Neural cell (in vitro differentiated cells): ENCODE measurements at regions not wholly inside any gene's neighbourhood (a gene's known extent, or its start where the extent isn't known, plus 50 kb on each side); places are given as distances from the start of the nearest gene placed in this dataset.

Experiments used
- CTCF ChIP-seq: fragments of 450-650 bp; IDR thresholded peaks from 2 replicates; pipeline ENCODE4 v1.5.1; 2014; ENCODE audit warnings: antibody characterized with exemption, mild to moderate bottlenecking, moderate library complexity; ENCODE audit not compliant: poor library complexity, severe bottlenecking
- EP300 ChIP-seq: fragments of 450-650 bp; conservative IDR thresholded peaks from 2 replicates; pipeline ENCODE4 v1.6.1; 2014; ENCODE audit warnings: antibody characterized with exemption, mild to moderate bottlenecking, moderate library complexity; ENCODE audit not compliant: poor library complexity, severe bottlenecking
- EZH2 ChIP-seq: fragments of 200-600, 300-800 bp; shearing (Covaris generic), sonication (generic); IDR thresholded peaks from 2 replicates; pipeline ENCODE4 v1.6.1; 2014; ENCODE audit warnings: antibody characterized with exemption, low read length, borderline replicate concordance, mild to moderate bottlenecking; ENCODE audit not compliant: insufficient read depth, poor library complexity, severe bottlenecking
- MXI1 ChIP-seq: fragments of 450-650 bp; conservative IDR thresholded peaks from 2 replicates; pipeline ENCODE4 v1.6.1; 2014; ENCODE audit warnings: antibody characterized with exemption, mild to moderate bottlenecking; ENCODE audit not compliant: poor library complexity, severe bottlenecking
- POLR2AphosphoS5 ChIP-seq: IDR thresholded peaks from 2 replicates; pipeline ENCODE4 v1.6.1; 2012
- RAD21 ChIP-seq: fragments of 450-650 bp; conservative IDR thresholded peaks from 2 replicates; pipeline ENCODE4 v1.6.1; 2014; ENCODE audit warnings: antibody characterized with exemption, mild to moderate bottlenecking, moderate library complexity
- REST ChIP-seq: IDR thresholded peaks from 2 replicates; pipeline ENCODE4 v1.6.1; 2012; ENCODE audit warnings: borderline replicate concordance
- TAF1 ChIP-seq: IDR thresholded peaks from 2 replicates; pipeline ENCODE4 v1.6.1; 2012; ENCODE audit warnings: low read depth

GRCh38 chr17:65473363-65473762 lies 88.1 kb downstream of the AXIN2 start:
- TF ChIP-seq CTCF, result no peak
- no peak for TF ChIP-seq TAF1
- no peak for TF ChIP-seq POLR2AphosphoS5
- TF ChIP-seq RAD21, result no peak
- TF ChIP-seq EZH2, result no peak
- TF ChIP-seq EP300, result no peak
- TF ChIP-seq MXI1, result no peak
- TF ChIP-seq REST, result no peak
